IMR-90 (cell line): ENCODE measurements at regions not wholly inside any gene's neighbourhood (a gene's known extent, or its start where the extent isn't known, plus 50 kb on each side); places are given as distances from the start of the nearest gene placed in this dataset.

Source experiments
- ATAC-seq: fragments of 200-7000 bp; cut with Tn5 transposase; 2 replicates; pipeline ENCODE4 v1.9.1; 2020; ENCODE audit warnings: low read depth, mild to moderate bottlenecking, moderate library complexity
- BruUV-seq: library from RNA; stranded (reverse); fragments of 400-500 nt; replicated peaks from 2 replicates; lab custom pipeline; 2021; lab: Mats Ljungman, UMichigan
- CTCF ChIA-PET: fragments of 300-600 bp; formaldehyde crosslinking; extraction: SDS; loops from one replicate; lab custom pipeline; 2021; ENCODE audit warnings: antibody characterized with exemption; lab: Yijun Ruan, JAX
- POLR2A ChIA-PET: fragments of 300-600 bp; sonication (Branson Sonifier 250); formaldehyde crosslinking; loops from one replicate; lab custom pipeline; 2022; ENCODE audit warnings: antibody characterized with exemption; ENCODE audit not compliant: unreplicated experiment; lab: Charles Lee
- DNase-seq: peaks from one replicate; pipeline ENCODE4 v3.0.0; 2013
- H2AFZ ChIP-seq: replicated peaks from 2 replicates; pipeline ENCODE3; 2013; ENCODE audit warnings: low read length, mild to moderate bottlenecking; ENCODE audit not compliant: poor library complexity
- H2AK5ac ChIP-seq: 2 replicates; pipeline ENCODE4 v1.6.1; 2013; ENCODE audit warnings: low read depth, low read length, inconsistent platforms
- H2AK9ac ChIP-seq: replicated peaks from 2 replicates; pipeline ENCODE3; 2013; ENCODE audit warnings: mild to moderate bottlenecking, low read depth, low read length, moderate library complexity; ENCODE audit not compliant: poor library complexity
- H2BK120ac ChIP-seq: 2 replicates; pipeline ENCODE4 v1.6.1; 2013; ENCODE audit warnings: low read depth, low read length, inconsistent platforms
- H2BK15ac ChIP-seq: 3 replicates; pipeline ENCODE4 v1.6.1; 2013; ENCODE audit warnings: low read depth, low read length, inconsistent platforms
- H2BK20ac ChIP-seq: 2 replicates; pipeline ENCODE4 v1.6.1; 2013; ENCODE audit warnings: low read depth, mild to moderate bottlenecking, inconsistent platforms, low read length, moderate library complexity
- H2BK5ac ChIP-seq: 2 replicates; pipeline ENCODE4 v1.6.1; 2013; ENCODE audit warnings: mild to moderate bottlenecking, low read depth, low read length, inconsistent platforms; ENCODE audit not compliant: poor library complexity, severe bottlenecking
- H3K14ac ChIP-seq: replicated peaks from 2 replicates; pipeline ENCODE4 v1.6.1; 2013; ENCODE audit warnings: low read depth, low read length, inconsistent platforms
- H3K18ac ChIP-seq: 2 replicates; pipeline ENCODE4 v1.6.1; 2013; ENCODE audit warnings: low read depth, low read length, control low read depth
- H3K23ac ChIP-seq: 2 replicates; pipeline ENCODE4 v1.6.1; 2013; ENCODE audit warnings: low read depth, low read length, inconsistent platforms
- H3K27ac ChIP-seq: 2 replicates; pipeline ENCODE4 v1.5.1; 2013; ENCODE audit warnings: mild to moderate bottlenecking, control low read depth, low read length; ENCODE audit not compliant: insufficient read depth
- H3K27me3 ChIP-seq: 2 replicates; pipeline ENCODE4 v1.6.1; 2013; ENCODE audit warnings: low read length; ENCODE audit not compliant: control insufficient read depth, insufficient read depth
- H3K36me3 ChIP-seq: 2 replicates; pipeline ENCODE4 v1.6.1; 2013; ENCODE audit warnings: low read length, mixed read lengths; ENCODE audit not compliant: control insufficient read depth, insufficient read depth
- H3K4ac ChIP-seq: 2 replicates; pipeline ENCODE4 v1.6.1; 2013; ENCODE audit warnings: low read depth, low read length, inconsistent platforms
- H3K4me1 ChIP-seq: 2 replicates; pipeline ENCODE4 v1.6.1; 2013; ENCODE audit warnings: low read length, mixed read lengths; ENCODE audit not compliant: control insufficient read depth, insufficient read depth
- H3K4me2 ChIP-seq: 2 replicates; pipeline ENCODE4 v1.6.1; 2013; ENCODE audit warnings: low read depth, mild to moderate bottlenecking, control low read depth, low read length, moderate library complexity
- H3K4me3 ChIP-seq: 2 replicates; pipeline ENCODE4 v1.5.1; 2013; ENCODE audit warnings: low read depth, mild to moderate bottlenecking, control low read depth, low read length, moderate library complexity; ENCODE audit not compliant: insufficient read depth
- H3K56ac ChIP-seq: 2 replicates; pipeline ENCODE4 v1.6.1; 2013; ENCODE audit warnings: low read length, inconsistent platforms; ENCODE audit not compliant: insufficient read depth; ENCODE audit errors: extremely low read depth
- H3K79me1 ChIP-seq, 2 experiments: 2 replicates each; pipeline ENCODE4 v1.6.1; 2013; ENCODE audit warnings: low read length in 2 of 2, inconsistent platforms in 1 of 2, low read depth in 1 of 2
- H3K9ac ChIP-seq: 2 replicates; pipeline ENCODE4 v1.6.1; 2013; ENCODE audit warnings: low read depth, low read length, control low read depth
- H3K9me1 ChIP-seq: 2 replicates; pipeline ENCODE4 v1.6.1; 2013; ENCODE audit warnings: low read length, inconsistent platforms; ENCODE audit not compliant: insufficient read depth
- H3K9me3 ChIP-seq: 2 replicates; pipeline ENCODE4 v1.6.1; 2013; ENCODE audit warnings: low read length; ENCODE audit not compliant: control insufficient read depth, insufficient read depth
- H4K20me1 ChIP-seq: 2 replicates; pipeline ENCODE4 v1.6.1; 2013; ENCODE audit warnings: low read length, inconsistent platforms; ENCODE audit not compliant: insufficient read depth
- H4K5ac ChIP-seq: 2 replicates; pipeline ENCODE4 v1.6.1; 2013; ENCODE audit warnings: mild to moderate bottlenecking, low read depth, low read length, control low read depth
- H4K8ac ChIP-seq, 2 experiments: 2 replicates each; pipeline ENCODE4 v1.6.1; 2013; ENCODE audit warnings: low read depth in 2 of 2, low read length in 2 of 2, control low read depth in 1 of 2, inconsistent platforms in 1 of 2
- H4K91ac ChIP-seq: 2 replicates; pipeline ENCODE4 v1.6.1; 2013; ENCODE audit warnings: low read depth, low read length, inconsistent platforms; ENCODE audit not compliant: insufficient read depth
- MAFK ChIP-seq: IDR thresholded peaks from 2 replicates; pipeline ENCODE4 v1.6.1; 2012; ENCODE audit warnings: low read depth, low read length, improper control_type of control experiment
- MXI1 ChIP-seq: IDR thresholded peaks from 2 replicates; pipeline ENCODE4 v1.6.1; 2012; ENCODE audit warnings: low read depth, mild to moderate bottlenecking, low read length, moderate library complexity, borderline replicate concordance
- WGBS, 2 experiments: methylation state at CpG; one replicate each; pipeline versions ENCODE4 v1.1.5 to v1.1.7; 2013; ENCODE audit warnings: missing lambda C conversion rate in 2 of 2; ENCODE audit not compliant: insufficient read length in 1 of 2; ENCODE audit errors: extremely low coverage in 2 of 2; 5-methylcytosine and 5-hydroxymethylcytosine counted together
- dilution Hi-C: fragments of 300-500 bp; cut with HindIII; formaldehyde crosslinking; loops from one replicate; pipeline ENCODE4 v1.14.3; 2018; ENCODE audit warnings: low sequenced_read_pairs; ENCODE audit not compliant: unreplicated experiment
- in situ Hi-C: fragments of 300-500 bp; cut with MboI; formaldehyde crosslinking; loops from 3 replicates; pipeline ENCODE4 v1.14.3; 2019; ENCODE audit warnings: low sequenced_read_pairs, inconsistent platforms, mixed read lengths
- intact Hi-C: fragments of 100-400 bp; cut with micrococcal nuclease; formaldehyde crosslinking; loops from 2 replicates; pipeline ENCODE4 v1.10.0; 2022

GRCh38 chr14:104507443-104507842, 72.1 kb upstream of the C14orf180 start:
- H3K27ac ChIP-seq, result no peak overlapping the region
- H3K4me1 ChIP-seq, result no peaks in the 10 kb centered on the region
- H2AK9ac ChIP-seq, result no peak overlapping the region
- peaks cover 15% of the 10 kb centered on the region for H3K9me3 ChIP-seq
- dilution Hi-C loops, result no loop called here
- no TSS peak for BruUV-seq
- H3K4me3 ChIP-seq, result no peak overlapping the region
- no peaks in the 10 kb centered on the region for H3K36me3 ChIP-seq
- H3K4me2 ChIP-seq, result no peak overlapping the region
- in situ Hi-C loops, result no loop called here
- H2BK15ac ChIP-seq, result no peak overlapping the region
- no peaks in the 10 kb centered on the region for H3K9me1 ChIP-seq
- TF ChIP-seq MXI1 (no peak), MAFK (no peak)
- H3K27me3 ChIP-seq, result no peaks in the 10 kb centered on the region
- no peak overlapping the region for H2BK5ac ChIP-seq
- H2BK120ac ChIP-seq, result no peak overlapping the region
- no peak overlapping the region for H3K4ac ChIP-seq
- no peak overlapping the region for H4K91ac ChIP-seq
- no peak overlapping the region for H3K56ac ChIP-seq
- H2AK5ac ChIP-seq, result no peak overlapping the region
- H4K8ac ChIP-seq, result no peak overlapping the region
- no CpG with 5 or more reads among the region's 6 CpGs for WGBS, 2 experiments
- H3K14ac ChIP-seq, result no peak overlapping the region
- no peak overlapping the region for H4K5ac ChIP-seq
- CTCF ChIA-PET, result no interaction called here
- no peak for DNase-seq
- H2BK20ac ChIP-seq, result no peak overlapping the region
- POLR2A ChIA-PET, result no interaction called here
- H3K79me1 ChIP-seq, result no peaks in the 10 kb centered on the region
- no peak for ATAC-seq
- no peak overlapping the region for H3K18ac ChIP-seq
- H2AFZ ChIP-seq, result no peak overlapping the region
- no peaks in the 10 kb centered on the region for H4K20me1 ChIP-seq
- H3K23ac ChIP-seq, result no peak overlapping the region
- intact Hi-C loops, result no loop called here
- H3K9ac ChIP-seq, result no peak overlapping the region
